K562 (cell line): ENCODE measurements at regions not wholly inside any gene's neighbourhood (a gene's known extent, or its start where the extent isn't known, plus 50 kb on each side); places are given as distances from the start of the nearest gene placed in this dataset.
A peak's percentile ranks its signal among the peaks of the same experiment; 100 is the strongest.

Experiments used
- ATAC-seq: fragments of 200-7000 bp; cut with Tn5 transposase; 3 replicates; pipeline ENCODE4 v1.9.1; 2020; ENCODE audit warnings: moderate library complexity
- BruUV-seq: library from RNA; stranded (reverse); fragments of 400-500 nt; replicated peaks from 2 replicates; lab custom pipeline; 2021; lab: Mats Ljungman, UMichigan
- CTCF ChIA-PET: fragments of 300-600 bp; formaldehyde crosslinking; extraction: SDS; loops from one replicate; lab custom pipeline; 2021; ENCODE audit warnings: low intra/inter-chr PET ratio; lab: Yijun Ruan, JAX
- POLR2A ChIA-PET: fragments of 300-600, 350-650 bp; sonication (Branson Sonifier 250); formaldehyde crosslinking; extraction: SDS; loops from one replicate; lab custom pipeline; 2021; ENCODE audit warnings: antibody characterized with exemption, inconsistent platforms; lab: Yijun Ruan, JAX
- DNase-seq, 4 experiments: peaks; one replicate each; pipeline versions ENCODE4 v3.0.0 to v3.0.0-alpha.2; 2011 to 2018; ENCODE audit warnings: low spot score in 3 of 4, mixed read lengths in 3 of 4; ENCODE audit errors: extremely low read depth in 1 of 4
- FAIRE-seq: peaks from 2 replicates; lab custom pipeline; 2011; peaks lifted over from hg19 to GRCh38; lab: Jason Lieb, UNC
- H2AFZ ChIP-seq: 2 replicates; pipeline ENCODE4 v1.6.0; 2011; ENCODE audit warnings: low read depth, low read length, control low read depth, inconsistent platforms
- H3K27ac ChIP-seq: fragments of 200-600 bp; 3 replicates; pipeline ENCODE4 v1.8.0; 2011; ENCODE audit warnings: low read depth, mild to moderate bottlenecking, control low read depth, inconsistent platforms, low read length, moderate library complexity, mixed read lengths; ENCODE audit errors: extremely low read depth
- H3K27me3 ChIP-seq, 2 experiments: fragments of 300-600 bp in 1 of 2; 2 replicates in 1 of 2; 3 replicates in 1 of 2; pipeline versions ENCODE4 v1.6.0 to v1.8.0; 2011; ENCODE audit warnings: inconsistent platforms in 2 of 2, low read length in 2 of 2, mild to moderate bottlenecking in 1 of 2, mixed read lengths in 1 of 2, moderate library complexity in 1 of 2; ENCODE audit not compliant: control insufficient read depth in 2 of 2, insufficient read depth in 2 of 2
- H3K36me3 ChIP-seq: fragments of 300-600 bp; 3 replicates; pipeline ENCODE4 v1.8.0; 2011; ENCODE audit warnings: mild to moderate bottlenecking, low read length, inconsistent platforms; ENCODE audit not compliant: control insufficient read depth, insufficient read depth
- H3K4me1 ChIP-seq, 2 experiments: fragments of 200-600 bp in 1 of 2; replicated peaks in 1 of 2; 2 replicates in 1 of 2; 3 replicates in 1 of 2; pipeline versions ENCODE4 v1.5.1 to v1.8.0; 2011; ENCODE audit warnings: inconsistent platforms in 2 of 2, low read length in 2 of 2, mild to moderate bottlenecking in 1 of 2, mixed read lengths in 1 of 2, moderate library complexity in 1 of 2; ENCODE audit not compliant: control insufficient read depth in 2 of 2, insufficient read depth in 2 of 2
- H3K4me2 ChIP-seq: 2 replicates; pipeline ENCODE4 v1.6.1; 2011; ENCODE audit warnings: low read length, control low read depth, inconsistent platforms, mixed read lengths; ENCODE audit not compliant: insufficient read depth
- H3K4me3 ChIP-seq: fragments of 200-600 bp; sonication (generic), shearing (Covaris generic); 2 replicates; pipeline ENCODE4 v1.5.1; 2016; ENCODE audit warnings: control low read depth, inconsistent platforms
- H3K79me2 ChIP-seq: fragments of 200-600 bp; 3 replicates; pipeline ENCODE4 v1.8.0; 2011; ENCODE audit warnings: low read length, inconsistent platforms; ENCODE audit not compliant: control insufficient read depth, insufficient read depth
- H3K9ac ChIP-seq, 2 experiments: 2 replicates each; pipeline versions ENCODE4 v1.6.0 to v1.6.1; 2011; ENCODE audit warnings: low read depth in 2 of 2, low read length in 2 of 2, control low read depth in 1 of 2, inconsistent platforms in 1 of 2, mild to moderate bottlenecking in 1 of 2, mixed read lengths in 1 of 2; ENCODE audit not compliant: insufficient read depth in 1 of 2
- H3K9me1 ChIP-seq: one replicate; pipeline ENCODE4 v1.6.0; 2011; ENCODE audit warnings: inconsistent platforms, mild to moderate bottlenecking, low read length, moderate library complexity; ENCODE audit not compliant: control insufficient read depth, insufficient read depth
- H3K9me3 ChIP-seq: replicated peaks from 2 replicates; pipeline ENCODE4 v1.5.1; 2011; ENCODE audit warnings: low read depth, low read length, inconsistent platforms; ENCODE audit not compliant: control insufficient read depth, insufficient read depth
- H4K20me1 ChIP-seq: replicated peaks from 2 replicates; pipeline ENCODE4 v1.6.1; 2011; ENCODE audit warnings: low read length, inconsistent platforms, mixed read lengths; ENCODE audit not compliant: control insufficient read depth, insufficient read depth
- CEBPB ChIP-seq: fragments of 450-650 bp; IDR thresholded peaks from 2 replicates; pipeline ENCODE4 v1.6.1; 2016; ENCODE audit warnings: missing genetic modification characterization, missing compliant biosample characterization
- CEBPG ChIP-seq, 3 experiments: fragments of 200-800 bp in 1 of 3; sonication (Bioruptor generic) in 1 of 3; sonication (generic) in 1 of 3; formaldehyde crosslinking in 1 of 3; IDR thresholded peaks in 2 of 3; conservative IDR thresholded peaks in 1 of 3; 2 replicates each; pipeline versions ENCODE4 v1.6.1 to v1.8.0; 2016 to 2022; ENCODE audit warnings: missing compliant biosample characterization in 2 of 3, missing genetic modification characterization in 2 of 3, mild to moderate bottlenecking in 1 of 3, missing genetic modification reagents in 1 of 3
- HDAC1 ChIP-seq, 2 experiments: fragments of 450-650 bp; IDR thresholded peaks; 2 replicates each; pipeline ENCODE4 v1.6.1; 2016 to 2017; ENCODE audit warnings: inconsistent platforms in 1 of 2, mild to moderate bottlenecking in 1 of 2, moderate library complexity in 1 of 2
- PML ChIP-seq: IDR thresholded peaks from 2 replicates; pipeline ENCODE4 v1.6.1; 2012; ENCODE audit warnings: low read length, inconsistent platforms
- ZNF3 ChIP-seq: fragments of 250-450 bp; sonication (Bioruptor Pico); IDR thresholded peaks from 2 replicates; pipeline ENCODE4 v1.5.0; 2021; ENCODE audit warnings: mild to moderate bottlenecking, moderate library complexity
- WGBS: fragments of 100-300 bp; shearing (Covaris generic); methylation state at CpG from one replicate; pipeline ENCODE4 v1.1.6; 2016; ENCODE audit warnings: low coverage, mixed read lengths; ENCODE audit not compliant: insufficient coverage; ENCODE audit errors: missing lambda C conversion rate; 5-methylcytosine and 5-hydroxymethylcytosine counted together
- in situ Hi-C: fragments of 300-500 bp; cut with MboI; formaldehyde crosslinking; loops from 4 replicates; pipeline ENCODE4 v1.15.0; 2018; ENCODE audit warnings: inconsistent platforms, mixed read lengths
- intact Hi-C: fragments of 100-400 bp; cut with micrococcal nuclease; formaldehyde crosslinking; loops from 2 replicates; pipeline ENCODE4 v1.14.2; 2022
- TF ChIP-seq, protein P1 (sequence below), 2 experiments: fragments of 450-650 bp in 1 of 2; sonication (generic) in 1 of 2; formaldehyde crosslinking in 1 of 2; IDR thresholded peaks in 1 of 2; conservative IDR thresholded peaks in 1 of 2; 2 replicates each; pipeline versions ENCODE4 v1.6.1 to v1.8.1; 2016 to 2023; ENCODE audit warnings: mild to moderate bottlenecking in 2 of 2, moderate library complexity in 2 of 2, inconsistent platforms in 1 of 2, missing genetic modification reagents in 1 of 2

DNA sequence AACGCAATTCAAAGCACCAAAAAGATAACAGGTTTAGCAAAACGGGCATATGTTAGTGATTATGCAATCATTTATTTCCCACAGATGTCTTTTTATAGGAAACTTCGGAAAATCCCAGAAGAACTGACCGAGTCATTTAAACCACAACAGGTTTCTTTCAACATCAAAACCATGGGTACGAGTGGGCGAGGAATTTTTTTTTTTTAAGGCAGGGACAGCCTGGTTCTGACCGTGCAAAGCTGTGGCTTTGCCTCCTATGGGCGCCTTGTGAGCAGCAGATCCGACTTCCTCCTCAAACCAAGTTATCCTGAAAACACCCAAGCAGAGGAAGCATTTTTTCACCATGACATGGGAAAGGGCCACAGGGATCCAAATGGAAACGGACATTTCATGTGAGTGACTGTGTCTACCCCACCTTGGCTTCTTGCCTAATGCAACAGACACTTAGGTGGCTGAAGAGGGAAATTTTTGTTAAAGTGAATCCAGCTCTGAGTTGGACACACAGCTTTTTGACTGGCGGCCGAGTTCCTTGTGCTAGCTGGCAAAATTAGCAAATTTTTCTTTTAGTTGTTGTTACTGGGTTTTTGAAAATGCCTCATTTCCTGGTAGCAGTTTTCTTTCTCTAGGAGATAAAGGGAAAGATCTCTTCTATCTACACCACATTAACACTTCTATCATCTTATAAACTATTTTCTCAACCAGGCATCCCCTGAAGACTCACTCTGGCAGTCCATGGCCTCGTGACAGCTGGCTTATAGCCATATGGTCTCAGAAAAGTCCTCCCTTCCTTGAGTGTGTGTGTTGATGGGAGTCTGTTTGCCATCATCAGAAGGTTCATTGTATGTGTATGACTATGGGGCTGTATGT is 487.4 kb upstream of the ZEB2 start:
- intact Hi-C loops: no loop called here
- FAIRE-seq (no peak), DNase-seq (no peak), ATAC-seq (no peak)
- Histone ChIP-seq H3K79me2 (no peaks in the 10 kb centered on the region), H3K4me1 (no peaks in the 10 kb centered on the region), H3K36me3 (no peaks in the 10 kb centered on the region), H4K20me1 (no peaks in the 10 kb centered on the region), H2AFZ (peak overlapping the region; percentile 82), H3K27ac (no peak overlapping the region), H3K9me1 (no peaks in the 10 kb centered on the region), H3K9me3 (no peaks in the 10 kb centered on the region), H3K9ac (no peak overlapping the region), H3K27me3 (no peaks in the 10 kb centered on the region; a peak in 1 of 5 replicates), H3K4me2 (no peak overlapping the region), H3K4me3 (no peak overlapping the region)
- 42% methylated on average over 13 of the region's 13 CpGs for WGBS
- no TSS peak for BruUV-seq
- CTCF ChIA-PET: no interaction called here
- TF ChIP-seq CEBPB: peak; percentile 81
- no peak for TF ChIP-seq ZNF3 (CRISPR knock-in tag)
- TF ChIP-seq PML: no peak
- no peak for TF ChIP-seq HDAC1 (IDR thresholded peaks at IDR 0.05)
- TF ChIP-seq, protein P1, sequence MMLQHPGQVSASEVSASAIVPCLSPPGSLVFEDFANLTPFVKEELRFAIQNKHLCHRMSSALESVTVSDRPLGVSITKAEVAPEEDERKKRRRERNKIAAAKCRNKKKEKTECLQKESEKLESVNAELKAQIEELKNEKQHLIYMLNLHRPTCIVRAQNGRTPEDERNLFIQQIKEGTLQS (IDR thresholded peaks at IDR 0.05): peak; percentile 20; the same call in 1 of the 2 replicates
- TF ChIP-seq, protein P1 (CRISPR knock-in tag; conservative IDR thresholded peaks at IDR 0.05): no peak
- TF ChIP-seq CEBPG (CRISPR knock-in tag; IDR thresholded peaks at IDR 0.05): no peak
- TF ChIP-seq CEBPG (tag; conservative IDR thresholded peaks at IDR 0.05 in 1 of 2, IDR thresholded peaks at IDR 0.05 in 1 of 2): peak; percentile 35 to 83; a peak in 3 of 4 replicates
- POLR2A ChIA-PET: no interaction called here
- in situ Hi-C loops: no loop called here
